IMR-90 (cell line): ENCODE measurements at regions not wholly inside any gene's neighbourhood (a gene's known extent, or its start where the extent isn't known, plus 50 kb on each side); places are given as distances from the start of the nearest gene placed in this dataset.

Source experiments
- ATAC-seq: fragments of 200-7000 bp; cut with Tn5 transposase; 2 replicates; pipeline ENCODE4 v1.9.1; 2020; ENCODE audit warnings: low read depth, mild to moderate bottlenecking, moderate library complexity
- BruUV-seq: library from RNA; stranded (reverse); fragments of 400-500 nt; replicated peaks from 2 replicates; lab custom pipeline; 2021; lab: Mats Ljungman, UMichigan
- CTCF ChIA-PET: fragments of 300-600 bp; formaldehyde crosslinking; extraction: SDS; loops from one replicate; lab custom pipeline; 2021; ENCODE audit warnings: antibody characterized with exemption; lab: Yijun Ruan, JAX
- POLR2A ChIA-PET: fragments of 300-600 bp; sonication (Branson Sonifier 250); formaldehyde crosslinking; loops from one replicate; lab custom pipeline; 2022; ENCODE audit warnings: antibody characterized with exemption; ENCODE audit not compliant: unreplicated experiment; lab: Charles Lee
- DNase-seq: peaks from one replicate; pipeline ENCODE4 v3.0.0; 2013
- H2AFZ ChIP-seq: replicated peaks from 2 replicates; pipeline ENCODE3; 2013; ENCODE audit warnings: low read length, mild to moderate bottlenecking; ENCODE audit not compliant: poor library complexity
- H2AK5ac ChIP-seq: 2 replicates; pipeline ENCODE4 v1.6.1; 2013; ENCODE audit warnings: low read depth, low read length, inconsistent platforms
- H2AK9ac ChIP-seq: replicated peaks from 2 replicates; pipeline ENCODE3; 2013; ENCODE audit warnings: mild to moderate bottlenecking, low read depth, low read length, moderate library complexity; ENCODE audit not compliant: poor library complexity
- H2BK120ac ChIP-seq: 2 replicates; pipeline ENCODE4 v1.6.1; 2013; ENCODE audit warnings: low read depth, low read length, inconsistent platforms
- H2BK15ac ChIP-seq: 3 replicates; pipeline ENCODE4 v1.6.1; 2013; ENCODE audit warnings: low read depth, low read length, inconsistent platforms
- H2BK20ac ChIP-seq: 2 replicates; pipeline ENCODE4 v1.6.1; 2013; ENCODE audit warnings: low read depth, mild to moderate bottlenecking, inconsistent platforms, low read length, moderate library complexity
- H2BK5ac ChIP-seq: 2 replicates; pipeline ENCODE4 v1.6.1; 2013; ENCODE audit warnings: mild to moderate bottlenecking, low read depth, low read length, inconsistent platforms; ENCODE audit not compliant: poor library complexity, severe bottlenecking
- H3K14ac ChIP-seq: replicated peaks from 2 replicates; pipeline ENCODE4 v1.6.1; 2013; ENCODE audit warnings: low read depth, low read length, inconsistent platforms
- H3K18ac ChIP-seq: 2 replicates; pipeline ENCODE4 v1.6.1; 2013; ENCODE audit warnings: low read depth, low read length, control low read depth
- H3K23ac ChIP-seq: 2 replicates; pipeline ENCODE4 v1.6.1; 2013; ENCODE audit warnings: low read depth, low read length, inconsistent platforms
- H3K27ac ChIP-seq: 2 replicates; pipeline ENCODE4 v1.5.1; 2013; ENCODE audit warnings: mild to moderate bottlenecking, control low read depth, low read length; ENCODE audit not compliant: insufficient read depth
- H3K27me3 ChIP-seq: 2 replicates; pipeline ENCODE4 v1.6.1; 2013; ENCODE audit warnings: low read length; ENCODE audit not compliant: control insufficient read depth, insufficient read depth
- H3K36me3 ChIP-seq: 2 replicates; pipeline ENCODE4 v1.6.1; 2013; ENCODE audit warnings: low read length, mixed read lengths; ENCODE audit not compliant: control insufficient read depth, insufficient read depth
- H3K4ac ChIP-seq: 2 replicates; pipeline ENCODE4 v1.6.1; 2013; ENCODE audit warnings: low read depth, low read length, inconsistent platforms
- H3K4me1 ChIP-seq: 2 replicates; pipeline ENCODE4 v1.6.1; 2013; ENCODE audit warnings: low read length, mixed read lengths; ENCODE audit not compliant: control insufficient read depth, insufficient read depth
- H3K4me2 ChIP-seq: 2 replicates; pipeline ENCODE4 v1.6.1; 2013; ENCODE audit warnings: low read depth, mild to moderate bottlenecking, control low read depth, low read length, moderate library complexity
- H3K4me3 ChIP-seq: 2 replicates; pipeline ENCODE4 v1.5.1; 2013; ENCODE audit warnings: low read depth, mild to moderate bottlenecking, control low read depth, low read length, moderate library complexity; ENCODE audit not compliant: insufficient read depth
- H3K56ac ChIP-seq: 2 replicates; pipeline ENCODE4 v1.6.1; 2013; ENCODE audit warnings: low read length, inconsistent platforms; ENCODE audit not compliant: insufficient read depth; ENCODE audit errors: extremely low read depth
- H3K79me1 ChIP-seq, 2 experiments: 2 replicates each; pipeline ENCODE4 v1.6.1; 2013; ENCODE audit warnings: low read length in 2 of 2, inconsistent platforms in 1 of 2, low read depth in 1 of 2
- H3K9ac ChIP-seq: 2 replicates; pipeline ENCODE4 v1.6.1; 2013; ENCODE audit warnings: low read depth, low read length, control low read depth
- H3K9me1 ChIP-seq: 2 replicates; pipeline ENCODE4 v1.6.1; 2013; ENCODE audit warnings: low read length, inconsistent platforms; ENCODE audit not compliant: insufficient read depth
- H3K9me3 ChIP-seq: 2 replicates; pipeline ENCODE4 v1.6.1; 2013; ENCODE audit warnings: low read length; ENCODE audit not compliant: control insufficient read depth, insufficient read depth
- H4K20me1 ChIP-seq: 2 replicates; pipeline ENCODE4 v1.6.1; 2013; ENCODE audit warnings: low read length, inconsistent platforms; ENCODE audit not compliant: insufficient read depth
- H4K5ac ChIP-seq: 2 replicates; pipeline ENCODE4 v1.6.1; 2013; ENCODE audit warnings: mild to moderate bottlenecking, low read depth, low read length, control low read depth
- H4K8ac ChIP-seq, 2 experiments: 2 replicates each; pipeline ENCODE4 v1.6.1; 2013; ENCODE audit warnings: low read depth in 2 of 2, low read length in 2 of 2, control low read depth in 1 of 2, inconsistent platforms in 1 of 2
- H4K91ac ChIP-seq: 2 replicates; pipeline ENCODE4 v1.6.1; 2013; ENCODE audit warnings: low read depth, low read length, inconsistent platforms; ENCODE audit not compliant: insufficient read depth
- MAFK ChIP-seq: IDR thresholded peaks from 2 replicates; pipeline ENCODE4 v1.6.1; 2012; ENCODE audit warnings: low read depth, low read length, improper control_type of control experiment
- MAZ ChIP-seq: IDR thresholded peaks from 2 replicates; pipeline ENCODE4 v1.6.1; 2012; ENCODE audit warnings: low read depth, mild to moderate bottlenecking, low read length, improper control_type of control experiment, moderate library complexity, borderline replicate concordance
- POLR2A ChIP-seq: IDR thresholded peaks from 2 replicates; pipeline ENCODE4 v1.6.1; 2012; ENCODE audit warnings: mild to moderate bottlenecking, low read depth, low read length
- WGBS, 2 experiments: methylation state at CpG; one replicate each; pipeline versions ENCODE4 v1.1.5 to v1.1.7; 2013; ENCODE audit warnings: missing lambda C conversion rate in 2 of 2; ENCODE audit not compliant: insufficient read length in 1 of 2; ENCODE audit errors: extremely low coverage in 2 of 2; 5-methylcytosine and 5-hydroxymethylcytosine counted together
- dilution Hi-C: fragments of 300-500 bp; cut with HindIII; formaldehyde crosslinking; loops from one replicate; pipeline ENCODE4 v1.14.3; 2018; ENCODE audit warnings: low sequenced_read_pairs; ENCODE audit not compliant: unreplicated experiment
- in situ Hi-C: fragments of 300-500 bp; cut with MboI; formaldehyde crosslinking; loops from 3 replicates; pipeline ENCODE4 v1.14.3; 2019; ENCODE audit warnings: low sequenced_read_pairs, inconsistent platforms, mixed read lengths
- intact Hi-C: fragments of 100-400 bp; cut with micrococcal nuclease; formaldehyde crosslinking; loops from 2 replicates; pipeline ENCODE4 v1.10.0; 2022

GRCh38 chr2:215658635-215659305, 222.9 kb upstream of the FN1 start:
- H3K9me3 ChIP-seq, result no peaks in the 10 kb centered on the region
- H3K18ac ChIP-seq, result peak overlapping the region; percentile 99
- H3K23ac ChIP-seq, result peak overlapping the region; percentile 5; the same call in 1 of the 2 replicates
- H4K5ac ChIP-seq, result peak overlapping the region; percentile 96
- peak overlapping the region; percentile 98 for H2BK120ac ChIP-seq
- dilution Hi-C loops (no loop called here), in situ Hi-C loops (no loop called here), intact Hi-C loops (loop anchor here (5.0 kb wide), 1 partner anchor 131 kb away; no protein-coding TSS in a partner anchor)
- H2AK9ac ChIP-seq, result no peak overlapping the region
- H3K27ac ChIP-seq, result peak overlapping the region; percentile 97
- H3K79me1 ChIP-seq, result peaks cover 0 to 9% of the 10 kb centered on the region in 2 experiments; a peak in 1 of 4 replicates
- peaks cover 19% of the 10 kb centered on the region for H3K4me1 ChIP-seq
- H3K27me3 ChIP-seq, result no peaks in the 10 kb centered on the region
- H3K36me3 ChIP-seq, result no peaks in the 10 kb centered on the region
- peak overlapping the region; percentile 72 for H3K56ac ChIP-seq
- peak overlapping the region; percentile 74 for H3K9ac ChIP-seq
- no peak overlapping the region for H2AFZ ChIP-seq
- ChIA-PET CTCF (no interaction called here), POLR2A (interaction anchor here (0.6 to 1.5 kb wide), 4 partner anchors 41 to 225 kb away, joined by 3 to 9 read pairs (median 7); no protein-coding TSS in a partner anchor)
- no CpG with 5 or more reads among the region's 4 CpGs for WGBS, 2 experiments
- TF ChIP-seq MAFK, result peak; percentile 85
- TF ChIP-seq MAZ, result no peak
- TF ChIP-seq POLR2A, result no peak
- H3K4me2 ChIP-seq, result 0 out of 2 replicates have a peak overlapping the region, but pooled peaks have one; percentile 7
- peak overlapping the region; percentile 78 for H4K91ac ChIP-seq
- peak overlapping the region; percentile 88 for H3K4ac ChIP-seq
- H4K8ac ChIP-seq, result peak overlapping the region; percentile 35 to 91
- H2BK20ac ChIP-seq, result peak overlapping the region; percentile 93
- peaks cover 14% of the 10 kb centered on the region; the same call in 1 of the 2 replicates for H3K9me1 ChIP-seq
- no TSS peak for BruUV-seq
- no peaks in the 10 kb centered on the region for H4K20me1 ChIP-seq
- no peak overlapping the region for H3K4me3 ChIP-seq
- peak overlapping the region; percentile 78 for H2BK15ac ChIP-seq
- ATAC-seq, result no peak
- no peak for DNase-seq
- H2AK5ac ChIP-seq, result peak overlapping the region; percentile 35
- H3K14ac ChIP-seq, result peak overlapping the region; percentile 90
- H2BK5ac ChIP-seq, result peak overlapping the region; percentile 98
